GM21447 (cell line): ENCODE measurements at regions not wholly inside any gene's neighbourhood (a gene's known extent, or its start where the extent isn't known, plus 50 kb on each side); places are given as distances from the start of the nearest gene placed in this dataset.

Source experiments
- ATAC-seq: cut with Tn5 transposase; IDR thresholded peaks from one replicate; pipeline ENCODE4 v1.9.1; 2021; ENCODE audit not compliant: unreplicated experiment

DNA sequence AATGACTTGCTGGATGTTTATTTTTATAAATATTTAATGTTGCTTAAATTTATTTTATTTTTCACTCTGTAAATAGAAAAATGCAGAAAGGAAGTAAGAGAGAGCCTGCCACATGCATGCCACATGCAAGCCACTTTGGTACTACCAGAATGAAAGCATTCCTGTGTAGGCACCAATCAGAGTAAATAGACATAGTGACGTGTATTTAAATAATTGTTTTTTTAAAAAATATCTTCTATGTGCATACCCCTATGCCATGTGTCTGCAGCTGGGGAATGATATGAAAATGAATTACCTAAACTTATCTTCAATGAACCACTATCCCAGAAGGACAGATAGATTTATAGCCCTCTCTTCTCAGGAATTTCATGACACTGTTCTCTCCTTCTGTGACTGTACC lies 651.5 kb upstream of the RIOK2 start:
- ATAC-seq, result no peak

DNA sequence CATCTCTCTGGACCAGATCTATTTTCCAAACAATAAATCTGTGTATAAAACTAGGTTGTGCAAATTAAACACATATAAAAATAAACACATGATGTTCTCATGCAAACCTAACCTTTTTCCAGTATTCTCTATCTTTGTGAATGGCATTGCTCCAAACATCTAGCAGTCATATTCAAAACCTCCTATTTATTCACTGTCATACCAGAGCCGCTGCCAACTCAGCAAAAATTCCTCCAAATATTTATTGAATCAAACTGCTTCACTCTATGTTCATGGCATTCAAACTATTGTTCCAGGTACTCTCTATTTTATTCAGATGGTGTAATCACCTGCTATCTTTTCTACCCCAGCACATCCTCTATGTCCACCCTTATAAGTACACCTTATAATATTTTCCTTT lies 652.1 kb upstream of the RIOK2 start:
- ATAC-seq, result no peak

- ATAC-seq, result no peak
These were observed 653.8 kb upstream of the RIOK2 start for GRCh38 chr5:97836816-97837215.

- peak; percentile 97 for ATAC-seq
These were observed 655.2 kb upstream of the RIOK2 start for GRCh38 chr5:97838214-97838613.

DNA sequence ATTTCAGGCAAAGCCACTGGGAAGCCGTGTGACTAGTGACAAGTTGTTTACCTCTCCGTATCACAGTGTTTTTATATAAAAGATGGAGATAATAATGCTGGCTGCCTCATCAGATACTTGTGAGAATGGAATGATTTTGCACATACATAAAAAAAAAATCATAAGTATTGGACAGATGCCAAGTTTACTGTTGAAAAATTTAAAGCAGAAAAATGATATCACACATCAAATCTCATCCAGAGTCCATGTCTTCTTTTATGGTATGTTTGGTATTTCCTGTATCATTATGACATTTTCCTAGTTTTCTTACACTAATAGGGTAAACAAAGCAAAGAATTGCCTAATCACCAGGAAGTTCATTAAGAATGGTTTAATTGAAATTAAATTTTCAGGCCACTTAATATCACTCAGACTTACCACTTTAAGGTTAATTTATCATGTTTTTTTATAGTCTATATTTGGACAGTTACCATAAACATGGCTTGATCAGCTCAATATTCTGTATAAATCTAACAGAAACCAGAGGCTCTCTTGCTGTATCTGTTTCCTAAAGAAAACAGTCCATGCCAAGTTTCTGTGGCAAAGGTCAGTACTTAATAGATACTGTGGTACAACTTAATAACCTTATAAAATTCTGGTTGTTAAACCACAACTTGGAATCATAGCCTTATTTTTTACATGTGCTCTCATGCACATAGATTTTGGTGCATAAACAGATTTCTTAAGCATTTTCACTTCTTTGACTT lies 656.5 kb upstream of the RIOK2 start:
- ATAC-seq, result no peak

DNA sequence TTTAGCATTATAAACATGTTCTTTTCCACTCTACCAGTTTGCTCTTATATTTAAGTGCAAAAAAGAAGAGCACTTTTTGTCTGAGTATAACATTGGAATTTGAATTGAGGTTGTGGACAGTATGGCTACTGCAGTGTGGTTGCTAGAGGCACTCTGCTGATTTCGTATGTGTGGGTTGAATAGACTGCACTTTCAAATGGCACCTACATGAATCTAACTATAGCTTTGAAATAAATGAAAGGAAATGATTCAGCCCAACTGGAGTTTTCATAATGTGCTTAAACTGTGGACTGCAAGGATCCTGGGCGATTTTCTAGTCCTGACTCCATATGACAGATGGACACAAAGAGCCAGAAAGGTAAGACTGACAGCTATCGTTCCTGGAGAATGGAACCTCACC lies 657.6 kb upstream of the RIOK2 start:
- no peak for ATAC-seq

DNA sequence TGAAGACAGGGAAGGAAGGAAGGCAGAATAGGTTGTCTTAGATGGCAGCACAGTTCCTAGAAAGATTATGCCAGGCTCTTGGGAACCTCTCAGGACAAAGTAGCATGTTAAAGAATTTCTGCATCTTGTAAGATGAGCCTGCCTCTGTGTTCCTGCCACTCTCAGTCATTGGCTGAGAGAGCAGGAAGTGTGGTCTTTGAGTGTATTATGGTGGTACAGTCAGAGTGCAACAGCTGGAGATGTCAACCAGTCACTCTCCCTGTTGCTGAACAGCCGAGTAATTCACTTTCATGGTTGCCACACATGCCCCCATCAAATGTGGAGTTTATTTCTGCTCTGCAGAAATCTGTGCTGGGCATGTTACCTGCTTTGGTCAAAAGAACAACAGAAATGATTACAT lies 659.6 kb upstream of the RIOK2 start:
- no peak for ATAC-seq

- no peak for ATAC-seq
These were observed 661.8 kb upstream of the RIOK2 start for GRCh38 chr5:97844797-97845196.

DNA sequence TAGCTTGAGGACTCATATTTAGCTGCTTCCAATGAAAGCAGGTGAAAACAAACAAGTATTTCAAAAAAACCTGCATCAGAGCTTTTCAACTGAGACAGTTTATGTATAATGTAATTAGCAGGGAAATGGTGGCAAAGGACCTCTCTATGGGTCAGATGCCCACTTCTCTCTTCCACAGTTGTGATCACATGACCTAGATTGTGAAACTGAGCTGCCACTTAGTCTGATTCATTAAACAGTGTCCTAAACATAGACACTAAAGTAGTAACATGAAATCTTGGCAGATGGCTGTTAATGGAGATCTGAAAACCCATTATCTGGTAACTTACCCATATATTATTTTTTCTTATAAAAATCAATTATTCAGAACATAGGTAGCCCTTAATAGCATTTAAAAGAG lies 663.6 kb upstream of the RIOK2 start:
- ATAC-seq, result no peak

DNA sequence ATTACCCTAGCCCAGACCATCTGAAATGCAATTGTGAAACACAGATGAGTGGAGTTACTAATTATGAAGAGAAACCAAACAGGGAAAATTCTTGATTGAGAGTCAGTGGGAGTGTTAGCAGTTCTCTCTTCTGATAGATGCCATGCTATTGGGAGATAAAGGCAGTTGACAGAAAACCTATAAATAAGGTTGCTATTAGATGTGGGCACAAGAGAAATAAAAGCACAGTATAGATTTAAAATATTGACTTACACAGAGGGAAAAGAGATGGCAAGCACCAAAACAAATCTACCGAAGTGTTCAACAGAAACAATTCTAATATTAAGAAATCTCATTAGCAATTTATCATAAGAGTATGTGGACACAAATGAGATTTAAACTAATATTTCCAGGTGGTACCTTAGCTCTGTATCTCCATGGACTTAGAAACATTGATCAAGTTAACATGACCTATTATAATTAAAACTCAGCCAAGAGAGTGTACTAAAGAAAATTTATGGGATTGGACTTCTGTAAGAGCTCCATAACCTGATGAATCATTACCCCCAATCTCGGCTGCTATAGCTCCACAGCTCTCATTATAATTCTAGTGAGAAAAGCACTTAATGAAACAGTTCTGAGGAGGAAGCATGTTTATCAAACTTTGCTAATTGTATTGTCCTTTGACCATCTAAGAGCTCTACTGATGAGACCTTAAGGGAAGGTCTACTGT lies 665.0 kb upstream of the RIOK2 start:
- ATAC-seq, result no peak

DNA sequence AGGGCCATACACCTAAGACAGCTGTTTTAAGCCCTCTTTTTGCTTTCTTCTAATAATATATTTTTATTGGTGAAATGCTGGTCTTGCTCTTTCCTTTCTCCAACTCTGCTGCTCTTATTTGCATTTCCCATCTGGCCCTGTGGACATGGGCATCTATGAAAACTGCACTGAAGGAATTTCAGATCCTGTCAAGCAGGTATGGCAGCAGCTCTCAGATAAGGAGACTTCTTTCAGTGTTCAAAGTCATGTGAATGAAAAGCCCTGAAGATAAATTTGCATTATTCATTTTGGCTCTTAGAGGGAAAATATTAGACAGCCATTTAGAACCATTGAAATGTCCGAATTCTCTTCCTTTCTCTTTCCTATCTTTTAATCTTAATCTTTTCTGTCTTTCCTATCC lies 668.0 kb upstream of the RIOK2 start:
- no peak for ATAC-seq

DNA sequence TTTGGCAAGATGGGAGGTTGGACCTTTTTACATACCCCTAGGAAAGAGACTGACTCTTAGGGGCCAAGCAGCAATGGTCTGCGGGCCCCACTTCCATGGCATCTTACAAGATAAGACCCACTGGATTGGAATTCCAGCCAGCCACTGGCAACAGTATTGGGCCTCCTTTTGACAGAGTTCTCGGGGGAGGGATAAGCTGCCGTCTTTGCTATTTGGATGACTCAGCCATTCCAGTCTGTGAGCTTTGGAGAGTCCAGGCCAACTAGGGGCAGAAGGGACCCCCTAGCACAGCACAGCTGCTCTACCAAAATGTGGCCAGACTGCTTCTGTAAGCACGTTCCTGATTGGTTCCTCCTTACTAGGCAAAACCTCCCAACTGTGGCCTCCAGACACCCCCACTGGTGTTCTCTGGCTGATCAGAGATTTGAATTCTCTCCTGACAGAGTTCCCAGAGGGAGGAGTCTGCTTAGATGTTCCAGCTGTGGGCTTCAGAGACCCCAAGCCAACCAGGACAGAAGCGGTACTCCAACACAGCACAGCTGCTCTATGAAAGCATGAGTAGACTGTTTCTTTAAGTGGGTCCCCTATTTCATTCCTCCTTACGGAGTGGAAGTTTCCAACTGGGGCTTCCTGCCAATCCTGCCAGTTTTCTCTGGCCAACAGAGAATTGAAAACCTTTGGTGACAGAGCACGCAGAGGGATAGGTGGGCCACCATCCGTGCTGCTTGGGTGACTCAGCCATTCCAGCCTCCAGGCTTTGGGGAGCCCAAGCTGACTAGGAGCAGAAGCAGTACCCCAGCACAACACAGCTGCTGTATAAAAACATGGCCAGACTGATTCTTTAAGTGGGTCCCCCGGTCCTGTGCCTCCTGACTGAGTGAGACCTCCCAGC lies 672.1 kb upstream of the RIOK2 start:
- ATAC-seq, result no peak

GRCh38 chr5:97874491-97874890 lies 691.4 kb upstream of the RIOK2 start:
- ATAC-seq, result no peak

GRCh38 chr5:97876272-97876671 lies 693.2 kb upstream of the RIOK2 start:
- no peak for ATAC-seq

DNA sequence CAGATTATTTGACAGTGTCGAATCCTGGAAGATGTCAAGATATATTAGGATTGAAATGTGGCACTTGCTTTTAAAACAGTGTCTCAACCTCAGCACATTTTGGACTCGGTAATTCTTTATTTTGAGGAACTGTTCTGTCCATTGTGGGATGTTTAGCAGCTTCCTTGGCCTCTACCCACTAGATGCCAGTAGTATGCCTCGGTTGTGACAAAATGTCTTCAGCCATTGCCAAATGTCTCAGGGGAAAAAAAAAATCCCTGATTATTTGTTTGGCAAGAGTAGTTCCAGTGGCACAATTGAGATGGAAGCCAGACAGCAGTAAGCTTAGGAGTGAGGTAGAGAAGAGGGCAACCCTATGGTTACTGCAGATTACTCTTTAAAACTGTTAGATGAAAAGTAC lies 694.5 kb upstream of the RIOK2 start:
- no peak for ATAC-seq

DNA sequence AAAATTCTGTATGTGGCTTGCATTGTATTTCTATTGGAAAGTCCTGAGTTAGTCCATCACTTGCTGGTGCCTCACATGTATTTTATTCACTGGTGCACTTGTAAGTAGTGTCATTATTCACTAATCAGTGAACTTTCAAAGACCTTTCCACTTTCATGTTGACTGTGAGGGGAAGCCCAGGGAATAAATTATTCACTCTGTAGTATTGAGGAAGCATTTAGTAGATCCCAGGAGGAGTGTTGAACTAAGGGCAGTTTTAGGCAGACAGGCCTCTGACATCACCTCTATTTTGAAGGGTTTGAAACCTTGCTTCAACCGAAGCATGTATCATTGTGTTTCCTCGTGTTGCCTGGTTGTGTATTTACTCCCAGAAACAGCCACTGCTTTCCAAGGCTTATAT lies 705.4 kb upstream of the RIOK2 start:
- ATAC-seq, result peak; percentile 87

DNA sequence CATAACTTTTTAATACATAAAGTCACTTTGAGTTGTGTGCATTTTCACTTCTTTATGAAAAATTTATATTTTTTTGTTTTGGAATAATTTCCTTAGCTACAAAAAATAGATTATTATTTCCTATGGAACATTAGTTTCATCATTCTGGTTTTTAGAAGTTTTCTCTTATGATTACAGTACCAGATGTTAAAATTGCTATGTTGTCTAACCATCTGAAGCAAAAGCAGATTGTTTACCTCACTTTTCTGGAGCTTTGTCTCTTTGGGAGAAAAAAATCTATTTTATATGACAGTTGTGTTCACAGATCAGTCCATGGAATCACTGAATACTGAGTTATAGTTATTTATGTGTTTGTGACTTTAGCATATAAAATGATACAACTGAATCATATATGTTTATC lies 708.9 kb upstream of the RIOK2 start:
- ATAC-seq, result no peak

- no peak for ATAC-seq
These were observed 720.7 kb upstream of the RIOK2 start for GRCh38 chr5:97903742-97904141.

DNA sequence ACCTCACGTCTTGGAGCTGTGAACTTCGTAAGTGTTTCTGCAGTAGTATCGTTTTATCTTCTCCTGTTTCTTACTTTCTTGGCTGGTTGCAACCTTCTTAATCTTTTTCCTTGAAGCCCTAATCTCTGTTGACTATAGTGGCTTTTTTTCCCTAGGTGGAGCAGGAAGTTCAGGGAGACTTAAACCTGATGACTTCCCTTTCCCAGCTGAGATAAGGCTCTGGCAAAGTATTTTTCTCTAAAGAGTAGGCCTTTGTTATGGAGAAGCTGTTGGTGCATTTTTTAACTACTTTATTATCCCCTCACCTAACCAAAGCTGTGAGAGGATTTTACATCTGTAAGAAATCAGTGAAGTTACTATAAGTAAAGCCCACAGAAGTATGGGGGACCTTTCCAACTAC lies 723.1 kb upstream of the RIOK2 start:
- ATAC-seq, result no peak

- no peak for ATAC-seq
These were observed 724.8 kb upstream of the RIOK2 start for GRCh38 chr5:97907646-97908400.

DNA sequence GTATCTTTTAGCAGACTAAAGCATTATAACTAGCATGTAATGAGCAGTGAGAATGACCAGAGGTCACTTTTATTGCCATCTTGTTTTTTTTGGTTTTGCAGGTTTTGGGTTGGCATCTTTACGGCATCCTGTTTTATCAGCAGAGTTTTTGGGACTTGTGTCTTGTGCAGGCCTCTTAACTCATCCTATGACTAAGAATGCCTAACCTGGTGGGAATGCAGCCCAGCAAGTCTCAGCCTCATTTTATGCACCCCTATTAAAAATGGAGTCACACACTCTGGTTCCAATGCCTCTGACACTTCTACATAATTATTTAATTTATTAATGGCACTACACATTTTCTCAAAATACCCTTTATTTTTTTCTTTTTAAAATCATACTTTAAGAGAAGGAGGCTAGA lies 726.5 kb upstream of the RIOK2 start:
- ATAC-seq, result no peak
